Immature natural killer cell (primary cell): ENCODE measurements at regions not wholly inside any gene's neighbourhood (a gene's known extent, or its start where the extent isn't known, plus 50 kb on each side); places are given as distances from the start of the nearest gene placed in this dataset.

Experiments
- DNase-seq, 3 donors: peaks; one replicate each; pipeline ENCODE4 v3.0.0; 2022; ENCODE audit warnings: mixed read lengths in 1 of 3
- H3K27ac Mint-ChIP-seq, 6 donors: one replicate each; pipeline ENCODE4 v1.8.0; 2020; ENCODE audit warnings: mixed read lengths in 6 of 6, mild to moderate bottlenecking in 5 of 6, inconsistent platforms in 4 of 6, moderate library complexity in 3 of 6
- H3K27me3 Mint-ChIP-seq, 3 donors: one replicate each; pipeline ENCODE4 v1.8.0; 2020 to 2021; ENCODE audit warnings: low read depth in 3 of 3, mild to moderate bottlenecking in 3 of 3, mixed read lengths in 3 of 3, moderate library complexity in 3 of 3, inconsistent platforms in 1 of 3
- H3K36me3 Mint-ChIP-seq, 3 donors: one replicate each; pipeline ENCODE4 v1.8.0; 2020; ENCODE audit warnings: mixed read lengths in 3 of 3, inconsistent platforms in 2 of 3, mild to moderate bottlenecking in 2 of 3
- H3K4me1 Mint-ChIP-seq, 2 donors: one replicate each; pipeline ENCODE4 v1.8.0; 2020; ENCODE audit warnings: inconsistent platforms in 2 of 2, mild to moderate bottlenecking in 2 of 2, mixed read lengths in 2 of 2, moderate library complexity in 1 of 2
- H3K4me3 Mint-ChIP-seq, 5 donors: one replicate each; pipeline ENCODE4 v1.8.0; 2020; ENCODE audit warnings: mild to moderate bottlenecking in 5 of 5, mixed read lengths in 5 of 5, inconsistent platforms in 3 of 5, moderate library complexity in 3 of 5
- H3K9me3 Mint-ChIP-seq, 6 donors: one replicate each; pipeline ENCODE4 v1.8.0; 2020; ENCODE audit warnings: mild to moderate bottlenecking in 6 of 6, mixed read lengths in 6 of 6, inconsistent platforms in 4 of 6, moderate library complexity in 3 of 6

DNA sequence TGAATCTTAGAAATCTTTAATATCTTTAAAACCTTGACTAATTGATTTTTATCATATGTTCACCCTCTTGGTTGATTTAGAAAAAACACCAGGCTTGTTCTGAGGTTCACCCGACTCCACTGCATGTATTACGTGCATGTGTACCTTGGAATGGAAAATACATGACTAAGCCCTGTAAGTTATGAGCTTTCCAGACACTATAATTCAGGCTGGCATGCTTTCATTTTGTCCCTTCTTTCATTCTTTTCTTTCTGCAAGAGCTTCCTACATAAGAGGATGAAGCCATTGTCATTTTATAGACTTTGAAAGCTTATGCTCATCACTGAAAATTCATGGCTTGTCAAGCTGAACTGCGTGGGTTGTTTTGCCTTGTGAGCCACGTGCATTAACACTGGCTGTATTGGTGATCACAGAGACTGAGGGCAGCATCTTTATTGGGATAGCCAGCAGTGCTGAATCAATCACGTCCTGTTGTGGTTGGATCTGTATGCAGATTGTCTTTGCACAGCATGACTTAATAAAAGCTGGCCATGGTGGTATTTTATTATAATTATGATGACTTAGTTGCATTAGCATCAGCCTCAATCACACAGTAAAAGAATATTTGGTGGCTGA, 141.9 kb downstream of the SLIT2 start:
- no peak overlapping the region for H3K27ac Mint-ChIP-seq
- peaks cover 0 to 2% (median 0%) of the 10 kb centered on the region in 6 donors for H3K9me3 Mint-ChIP-seq
- H3K27me3 Mint-ChIP-seq, result peaks cover 0 to 2% (median 0%) of the 10 kb centered on the region in 3 donors
- no peak for DNase-seq
- no peaks in the 10 kb centered on the region for H3K36me3 Mint-ChIP-seq
- no peak overlapping the region for H3K4me3 Mint-ChIP-seq
- H3K4me1 Mint-ChIP-seq, result no peaks in the 10 kb centered on the region

DNA sequence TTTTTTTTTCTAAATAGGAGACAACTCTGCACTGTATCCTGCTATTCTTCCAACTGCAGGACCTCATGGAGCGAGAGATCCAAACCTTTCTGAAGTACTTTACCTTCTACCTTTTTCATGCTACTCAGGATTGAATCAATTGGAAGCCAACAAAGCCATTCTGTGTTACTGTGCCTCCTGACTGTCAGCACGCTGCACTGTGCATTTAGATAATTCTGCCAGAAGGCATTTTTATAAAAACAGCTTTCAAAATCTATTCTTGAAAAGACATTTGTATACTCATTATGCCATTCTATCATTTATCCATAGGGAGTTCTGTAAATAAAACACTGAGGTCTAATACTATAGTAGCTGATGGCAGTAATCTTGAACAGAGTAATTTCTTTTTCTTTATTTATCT, 142.8 kb downstream of the SLIT2 start:
- Mint-ChIP-seq H3K4me3 (no peak overlapping the region), H3K27me3 (peaks cover 0 to 2% (median 0%) of the 10 kb centered on the region in 3 donors), H3K9me3 (peaks cover 0 to 2% (median 0%) of the 10 kb centered on the region in 6 donors), H3K36me3 (no peaks in the 10 kb centered on the region), H3K27ac (no peak overlapping the region), H3K4me1 (no peaks in the 10 kb centered on the region)
- no peak for DNase-seq

DNA sequence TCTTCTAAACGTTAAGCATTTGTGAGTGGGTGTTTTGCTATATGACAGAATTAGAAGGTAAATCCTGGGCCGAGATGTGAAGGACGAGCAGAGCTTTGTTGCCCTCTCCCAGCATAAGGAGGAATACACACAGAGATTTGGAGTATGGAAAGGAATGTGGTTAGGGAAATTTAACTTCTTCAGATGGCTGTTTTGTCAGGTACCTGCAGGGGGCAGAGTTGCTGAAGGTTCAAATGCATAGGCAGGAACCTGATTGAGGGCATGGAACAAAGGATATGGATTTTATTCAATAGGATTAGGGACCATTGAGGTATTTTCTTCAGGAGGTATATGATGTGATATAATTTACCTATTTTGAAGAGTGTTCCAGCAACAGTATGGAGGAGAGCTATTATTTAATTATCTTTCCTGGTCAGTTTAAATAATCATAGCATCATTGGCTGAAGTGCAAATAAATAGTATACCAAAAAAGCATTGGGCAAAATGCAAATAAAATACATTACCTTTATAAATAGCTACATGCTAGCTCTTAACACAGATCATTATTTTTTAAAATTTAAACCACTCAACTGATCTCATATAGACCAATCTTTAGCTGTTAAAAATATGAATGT, 143.6 kb downstream of the SLIT2 start:
- H3K27ac Mint-ChIP-seq, result no peak overlapping the region
- no peak overlapping the region for H3K4me3 Mint-ChIP-seq
- H3K4me1 Mint-ChIP-seq, result no peaks in the 10 kb centered on the region
- no peaks in the 10 kb centered on the region for H3K36me3 Mint-ChIP-seq
- peaks cover 0 to 4% (median under 1%) of the 10 kb centered on the region in 6 donors for H3K9me3 Mint-ChIP-seq
- DNase-seq, result no peak
- peaks cover 0 to 2% (median under 1%) of the 10 kb centered on the region in 3 donors for H3K27me3 Mint-ChIP-seq

DNA sequence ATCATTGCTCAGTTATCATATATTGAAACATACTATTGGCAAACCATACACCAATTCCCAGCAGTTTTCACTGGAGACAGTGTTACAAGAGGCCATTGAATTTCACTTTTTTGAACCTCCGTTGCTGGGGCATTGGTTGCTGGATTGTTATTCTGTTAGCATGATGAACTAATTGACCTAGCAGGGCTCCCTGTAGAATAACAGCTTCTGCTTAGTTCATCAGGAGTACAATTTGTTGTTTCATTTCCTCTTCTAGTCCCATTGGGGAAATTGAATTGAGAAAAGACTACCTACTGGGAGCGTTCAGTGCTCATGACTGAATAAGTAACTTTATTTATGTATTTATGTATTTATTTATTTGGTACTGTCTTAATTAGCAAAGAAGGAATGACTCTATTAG, 151.6 kb downstream of the SLIT2 start:
- H3K9me3 Mint-ChIP-seq, result peaks cover 0 to 5% (median 1%) of the 10 kb centered on the region in 6 donors
- H3K27me3 Mint-ChIP-seq, result peaks cover 0 to 5% (median 2%) of the 10 kb centered on the region in 3 donors
- H3K27ac Mint-ChIP-seq, result no peak overlapping the region

DNA sequence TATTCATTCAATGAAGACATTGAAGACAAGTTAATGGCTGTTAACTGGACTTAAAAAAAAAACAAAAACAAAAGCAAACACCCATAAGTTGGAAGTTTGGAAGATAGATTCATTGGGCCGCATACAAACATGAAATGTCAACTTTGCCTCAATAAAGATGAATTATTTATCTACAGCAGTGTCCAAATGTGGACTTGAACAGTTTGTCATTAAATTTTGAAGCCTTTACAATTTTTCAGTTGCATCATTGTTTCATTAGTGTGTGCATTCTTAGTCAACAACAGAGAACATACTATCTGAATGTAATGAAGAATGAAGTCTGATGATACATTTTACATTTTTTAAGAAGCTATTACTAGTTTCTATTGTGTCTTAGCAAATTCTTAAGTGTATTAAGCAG, 152.1 kb downstream of the SLIT2 start:
- H3K27me3 Mint-ChIP-seq, result peaks cover 0 to 5% (median 3%) of the 10 kb centered on the region in 3 donors
- no peak overlapping the region for H3K27ac Mint-ChIP-seq
- no peaks in the 10 kb centered on the region for H3K36me3 Mint-ChIP-seq
- peaks cover 0 to 5% (median 1%) of the 10 kb centered on the region in 6 donors for H3K9me3 Mint-ChIP-seq
- H3K4me3 Mint-ChIP-seq, result no peak overlapping the region
- no peaks in the 10 kb centered on the region for H3K4me1 Mint-ChIP-seq
- DNase-seq, result no peak

More for the DNA sequence above, 151.6 kb downstream of the SLIT2 start:
- Mint-ChIP-seq H3K4me3 (no peak overlapping the region), H3K36me3 (no peaks in the 10 kb centered on the region), H3K4me1 (no peaks in the 10 kb centered on the region)
- no peak for DNase-seq

DNA sequence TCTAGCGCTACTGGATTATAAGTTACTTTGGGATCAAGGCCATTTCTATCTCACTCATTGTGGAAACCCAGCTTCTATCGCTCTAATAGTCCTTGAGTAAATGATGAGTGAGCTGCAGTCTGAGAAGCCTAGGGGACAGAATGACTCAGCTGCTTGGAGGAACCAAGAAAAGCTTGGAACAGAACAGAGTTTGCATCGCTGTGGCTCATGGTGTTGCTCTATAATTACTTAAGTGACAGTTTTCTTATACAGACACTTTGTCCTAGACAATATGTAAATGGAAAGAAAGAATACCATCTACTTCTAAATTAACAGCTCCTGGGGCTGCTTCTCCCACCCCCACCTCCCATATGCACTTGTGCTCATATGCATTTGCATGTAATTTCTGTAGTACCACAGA, 156.9 kb downstream of the SLIT2 start:
- Mint-ChIP-seq H3K36me3 (no peaks in the 10 kb centered on the region), H3K27ac (no peak overlapping the region), H3K4me3 (no peak overlapping the region), H3K27me3 (peaks cover 0 to 5% (median 3%) of the 10 kb centered on the region in 3 donors), H3K9me3 (peaks cover 0 to 4% (median 0%) of the 10 kb centered on the region in 6 donors), H3K4me1 (no peaks in the 10 kb centered on the region)
- DNase-seq, result no peak

DNA sequence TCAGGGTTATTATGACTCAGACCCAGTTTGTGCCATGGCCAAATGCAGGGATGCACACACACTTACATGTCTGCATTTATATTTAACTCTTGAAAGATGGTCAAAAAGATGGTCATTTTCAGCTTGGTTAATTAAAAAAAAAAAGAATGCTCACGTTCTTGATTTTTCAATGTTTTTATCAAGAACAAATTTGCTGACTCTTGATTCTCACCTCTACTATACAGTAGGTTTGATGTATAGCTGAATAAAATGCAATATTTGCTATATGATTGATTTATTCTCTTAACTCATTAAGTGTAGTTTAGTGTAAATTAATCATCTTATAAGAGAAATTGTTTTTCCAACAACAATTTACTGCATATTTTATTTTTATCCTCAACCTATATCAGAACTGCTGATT, 160.4 kb downstream of the SLIT2 start:
- Mint-ChIP-seq H3K9me3 (peaks cover 0 to 4% (median 0%) of the 10 kb centered on the region in 6 donors), H3K36me3 (no peaks in the 10 kb centered on the region), H3K27ac (no peak overlapping the region), H3K4me1 (no peaks in the 10 kb centered on the region), H3K27me3 (peaks cover 0 to 5% (median 0%) of the 10 kb centered on the region in 3 donors), H3K4me3 (no peak overlapping the region)
- no peak for DNase-seq

DNA sequence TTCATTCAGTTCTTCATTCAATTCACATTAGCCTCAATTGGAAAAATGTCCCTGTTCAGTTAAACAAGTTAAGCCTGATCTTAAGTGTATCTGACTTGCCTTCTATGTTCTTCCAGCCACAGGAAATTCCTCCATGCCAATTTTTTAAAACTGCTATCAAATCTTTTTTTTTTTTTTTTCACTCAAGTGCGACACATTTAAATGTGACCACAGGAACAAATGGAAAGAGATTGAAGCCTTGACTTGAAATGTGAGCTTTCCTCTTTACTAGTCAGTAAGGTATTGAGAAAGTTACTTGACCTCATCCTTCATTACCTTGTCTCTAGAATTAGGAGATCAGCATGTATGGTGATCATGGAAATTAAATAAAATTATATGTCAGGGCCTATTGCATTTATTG, 165.1 kb downstream of the SLIT2 start:
- peaks cover 0 to 2% (median 0%) of the 10 kb centered on the region in 6 donors for H3K9me3 Mint-ChIP-seq
- H3K36me3 Mint-ChIP-seq, result no peaks in the 10 kb centered on the region
- no peak overlapping the region for H3K27ac Mint-ChIP-seq
- DNase-seq, result no peak
- H3K4me3 Mint-ChIP-seq, result no peak overlapping the region
- peaks cover 3 to 6% of the 10 kb centered on the region in 2 donors for H3K4me1 Mint-ChIP-seq
- H3K27me3 Mint-ChIP-seq, result peaks cover 0 to 5% (median 0%) of the 10 kb centered on the region in 3 donors

DNA sequence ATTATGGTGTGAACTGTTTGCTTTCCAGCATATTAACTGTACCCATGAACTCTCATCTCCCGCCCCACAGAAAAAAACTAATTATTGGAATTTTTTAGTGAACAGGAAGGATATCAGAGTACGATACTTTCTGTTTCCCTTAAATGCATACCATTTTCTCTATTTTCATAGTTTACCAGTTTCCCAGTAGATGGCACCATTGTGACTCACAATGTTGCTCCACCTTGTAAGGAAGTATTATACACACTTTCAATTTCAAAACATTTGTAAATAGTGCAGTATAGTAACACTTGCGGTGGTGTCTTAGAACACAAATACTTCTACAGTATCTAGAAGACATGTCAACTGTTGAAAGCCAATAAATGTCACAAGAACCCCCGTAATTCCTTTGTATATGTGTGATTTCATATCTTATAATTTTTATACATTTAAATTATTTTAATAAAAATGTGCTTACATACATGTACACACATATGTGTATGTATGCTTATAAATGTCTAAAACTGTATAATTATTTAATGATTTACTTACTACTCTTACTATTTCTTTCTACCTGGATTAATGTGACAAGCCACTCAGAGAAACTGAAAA, 167.3 kb downstream of the SLIT2 start:
- H3K36me3 Mint-ChIP-seq, result no peaks in the 10 kb centered on the region
- peaks cover 0 to 6% (median 0%) of the 10 kb centered on the region in 3 donors for H3K27me3 Mint-ChIP-seq
- H3K9me3 Mint-ChIP-seq, result peaks cover 0 to 4% (median 0%) of the 10 kb centered on the region in 6 donors
- peak; percentile 22 to 39 (median 32) for DNase-seq
- peak overlapping the region in 3 of 5 donors; percentile 27 to 58 (median 53) for H3K4me3 Mint-ChIP-seq
- H3K27ac Mint-ChIP-seq, result no peak overlapping the region
- H3K4me1 Mint-ChIP-seq, result peaks cover 3 to 6% of the 10 kb centered on the region in 2 donors

DNA sequence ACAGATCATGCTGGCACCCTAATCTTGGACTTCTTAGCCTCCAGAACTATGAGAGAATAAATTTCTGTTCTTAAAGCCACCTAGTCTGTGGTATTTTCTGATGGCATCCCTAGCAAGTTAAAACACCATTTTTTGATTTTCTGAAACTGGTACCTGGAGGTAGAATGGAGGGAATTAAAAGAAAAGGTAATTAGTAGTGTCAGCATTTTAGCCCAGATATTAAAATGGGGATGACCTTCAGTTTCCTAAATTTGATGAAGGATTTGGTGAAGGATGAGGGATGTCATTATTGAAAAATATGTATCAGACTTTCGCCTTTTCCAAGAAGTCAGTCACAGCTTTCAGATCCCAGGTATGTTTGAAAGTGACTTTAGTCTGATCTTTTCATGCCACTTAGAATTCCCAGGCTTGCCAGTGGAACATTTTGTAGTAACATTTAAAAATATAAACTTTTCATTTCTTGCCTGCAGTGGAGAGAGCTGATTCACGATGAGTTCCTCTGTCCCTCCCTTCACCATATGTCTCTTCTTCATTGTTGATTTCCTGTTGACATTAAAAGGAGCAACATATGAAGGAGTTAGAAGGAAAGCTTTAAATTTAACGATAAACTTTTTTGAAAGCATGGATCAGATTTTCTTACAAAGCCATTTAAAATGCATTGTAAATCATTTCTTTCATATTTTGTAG, 169.4 kb downstream of the SLIT2 start:
- no peak for DNase-seq
- no peak overlapping the region for H3K4me3 Mint-ChIP-seq
- H3K27me3 Mint-ChIP-seq, result peaks cover 0 to 6% (median 1%) of the 10 kb centered on the region in 3 donors
- H3K36me3 Mint-ChIP-seq, result no peaks in the 10 kb centered on the region
- H3K9me3 Mint-ChIP-seq, result peaks cover 0 to 6% (median 0%) of the 10 kb centered on the region in 6 donors
- H3K4me1 Mint-ChIP-seq, result peaks cover 3 to 6% of the 10 kb centered on the region in 2 donors
- no peak overlapping the region for H3K27ac Mint-ChIP-seq

DNA sequence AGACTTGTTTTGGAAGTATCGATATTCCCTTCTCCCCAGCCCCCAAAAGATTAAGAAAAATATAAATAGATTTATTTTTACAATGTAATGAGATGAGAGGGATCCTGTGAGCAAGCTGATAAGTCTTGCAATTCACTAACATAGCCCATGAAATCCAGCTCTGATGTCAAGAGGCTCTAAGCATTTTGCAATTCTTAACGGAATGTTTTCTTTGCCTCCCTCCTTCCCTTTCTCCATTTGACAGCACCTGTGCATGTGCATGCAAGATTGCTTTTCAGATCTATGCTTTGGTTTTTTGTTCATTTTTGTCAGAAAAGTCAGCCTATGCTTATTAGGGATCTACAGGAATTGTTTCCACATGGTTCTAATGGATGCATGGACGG, 169.9 kb downstream of the SLIT2 start:
- no peak overlapping the region for H3K27ac Mint-ChIP-seq
- H3K4me3 Mint-ChIP-seq, result no peak overlapping the region
- H3K27me3 Mint-ChIP-seq, result peaks cover 0 to 6% (median 1%) of the 10 kb centered on the region in 3 donors
- peaks cover 3 to 6% of the 10 kb centered on the region in 2 donors for H3K4me1 Mint-ChIP-seq
- peaks cover 0 to 6% (median 0%) of the 10 kb centered on the region in 6 donors for H3K9me3 Mint-ChIP-seq
- H3K36me3 Mint-ChIP-seq, result no peaks in the 10 kb centered on the region
- no peak for DNase-seq

DNA sequence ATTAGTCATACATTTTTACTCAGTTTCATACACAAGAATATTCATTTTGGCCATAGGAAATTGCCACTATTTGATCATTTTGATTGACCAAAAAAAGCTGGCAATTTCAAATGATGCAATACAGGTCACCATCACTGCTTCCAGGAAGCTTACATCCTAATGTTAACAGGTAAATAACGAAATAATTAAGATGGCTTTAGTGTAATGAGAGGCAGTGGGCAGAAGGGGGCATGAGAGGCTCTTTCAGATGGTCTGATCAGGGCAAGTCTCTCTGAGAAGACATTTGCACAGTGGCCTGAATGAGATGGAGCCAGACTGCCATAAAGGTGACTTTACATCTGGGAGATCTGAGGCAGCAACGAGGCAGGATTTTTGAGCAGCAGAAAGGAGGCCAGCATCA, 170.7 kb downstream of the SLIT2 start:
- Mint-ChIP-seq H3K27me3 (peaks cover 0 to 6% (median 1%) of the 10 kb centered on the region in 3 donors), H3K4me3 (no peak overlapping the region), H3K27ac (no peak overlapping the region), H3K4me1 (peaks cover 3 to 6% of the 10 kb centered on the region in 2 donors), H3K9me3 (peaks cover 0 to 6% (median 0%) of the 10 kb centered on the region in 6 donors), H3K36me3 (no peaks in the 10 kb centered on the region)
- DNase-seq, result peak in 2 of 3 donors; percentile 3 to 7

DNA sequence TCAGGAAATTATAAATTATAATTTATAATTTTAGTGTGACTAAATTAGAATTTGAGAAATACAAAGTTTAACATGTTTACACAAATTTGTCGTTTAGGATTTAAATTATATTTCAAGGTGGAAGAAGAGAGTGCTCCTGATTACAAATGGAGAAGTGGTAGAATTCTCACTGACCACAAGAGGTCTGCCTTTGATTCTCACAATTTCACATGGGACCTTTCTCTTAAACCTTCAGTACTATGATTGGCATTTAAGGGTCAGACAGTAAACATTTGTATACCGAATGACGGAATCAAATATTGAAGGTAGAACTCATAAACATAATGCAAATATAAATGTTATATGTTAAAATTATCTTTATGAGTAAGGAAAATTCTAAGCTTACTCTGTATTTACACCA, 171.7 kb downstream of the SLIT2 start:
- Mint-ChIP-seq H3K9me3 (peaks cover 0 to 8% (median 0%) of the 10 kb centered on the region in 6 donors), H3K4me3 (no peak overlapping the region), H3K27me3 (peaks cover 1 to 2% (median 2%) of the 10 kb centered on the region in 3 donors), H3K36me3 (no peaks in the 10 kb centered on the region), H3K4me1 (peaks cover 3 to 6% of the 10 kb centered on the region in 2 donors), H3K27ac (no peak overlapping the region)
- no peak for DNase-seq

DNA sequence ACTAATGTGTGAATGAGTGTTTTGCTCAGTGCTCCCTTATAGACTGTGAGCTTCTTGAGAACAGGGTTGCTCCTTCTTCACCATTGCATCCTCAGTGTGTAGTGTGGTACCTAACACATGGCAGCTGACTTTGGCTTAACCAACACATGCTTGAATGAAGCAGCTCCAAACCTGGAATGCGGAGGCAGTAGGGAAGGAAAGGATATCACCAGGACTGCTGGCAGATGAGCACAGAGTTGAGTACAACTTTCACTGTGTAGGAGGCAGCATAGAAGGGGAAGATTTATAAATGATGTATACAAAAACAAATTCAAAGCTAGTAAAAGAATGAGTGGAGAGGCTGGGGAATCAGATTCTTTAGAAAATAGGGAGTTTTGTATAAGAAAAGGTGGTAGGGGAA, 174.3 kb downstream of the SLIT2 start:
- no peaks in the 10 kb centered on the region for H3K36me3 Mint-ChIP-seq
- H3K27ac Mint-ChIP-seq, result no peak overlapping the region
- H3K27me3 Mint-ChIP-seq, result peaks cover 1 to 6% (median 1%) of the 10 kb centered on the region in 3 donors
- H3K4me1 Mint-ChIP-seq, result no peaks in the 10 kb centered on the region
- peaks cover 0 to 5% (median 0%) of the 10 kb centered on the region in 6 donors for H3K9me3 Mint-ChIP-seq
- H3K4me3 Mint-ChIP-seq, result no peak overlapping the region
- no peak for DNase-seq
